ENCODE measurements at regions not wholly inside any gene's neighbourhood (a gene's known extent, or its start where the extent isn't known, plus 50 kb on each side); places are given as distances from the start of the nearest gene placed in this dataset.
"Not testable (repeated sequence)": the region's sequence is repeated elsewhere in the genome, so short reads cannot be mapped to it uniquely, and the experiment has no call there.

- DNase-seq = no peak
- Histone ChIP-seq H3K27ac (no peak overlapping the region), H3K4me1 (no peaks in the 10 kb centered on the region), H3K27me3 (no peaks in the 10 kb centered on the region), H3K4me3 (no peak overlapping the region), H3K9me3 (no peaks in the 10 kb centered on the region), H3K36me3 (no peaks in the 10 kb centered on the region)
- intact Hi-C loops (cut with DNase I) = no loop called here
- TF ChIP-seq CTCF (IDR thresholded peaks at IDR 0.05) = no peak
- ATAC-seq = no peak
Measured at GRCh38 chr13:38452656-38453055, 103.0 kb downstream of the UFM1 start.

- no peak for TF ChIP-seq CTCF (IDR thresholded peaks at IDR 0.05)
- Histone ChIP-seq H3K4me3 (no peak overlapping the region), H3K36me3 (no peaks in the 10 kb centered on the region), H3K4me1 (no peaks in the 10 kb centered on the region), H3K27ac (no peak overlapping the region), H3K27me3 (no peaks in the 10 kb centered on the region), H3K9me3 (no peaks in the 10 kb centered on the region)
- DNase-seq (no peak), ATAC-seq (no peak)
- intact Hi-C loops (cut with DNase I) = no loop called here
Measured at GRCh38 chr13:38462605-38463004, 113.0 kb downstream of the UFM1 start.

- intact Hi-C loops (cut with DNase I) = no loop called here
- no peaks in the 10 kb centered on the region for H3K9me3 ChIP-seq
- no peaks in the 10 kb centered on the region for H3K27me3 ChIP-seq
- H3K36me3 ChIP-seq = no peaks in the 10 kb centered on the region
- no peaks in the 10 kb centered on the region for H3K4me1 ChIP-seq
- no peak overlapping the region for H3K27ac ChIP-seq
- DNase-seq (no peak), ATAC-seq (no peak)
- no peak overlapping the region for H3K4me3 ChIP-seq
- TF ChIP-seq CTCF (IDR thresholded peaks at IDR 0.05) = no peak
Measured at GRCh38 chr13:38463048-38463447, 113.4 kb downstream of the UFM1 start.

- H3K36me3 ChIP-seq; ATAC-seq; DNase-seq; H3K4me1 ChIP-seq; intact Hi-C loops (cut with DNase I); H3K27ac ChIP-seq; H3K27me3 ChIP-seq; H3K9me3 ChIP-seq; H3K4me3 ChIP-seq: not testable (repeated sequence)
Measured at GRCh38 chr13:38472411-38472810, 122.8 kb downstream of the UFM1 start.

GRCh38 chr13:38473305-38473704 is 123.7 kb downstream of the UFM1 start:
- DNase-seq (no peak), ATAC-seq (no peak)
- TF ChIP-seq CTCF (IDR thresholded peaks at IDR 0.05) = no peak
- H3K27me3 ChIP-seq = no peaks in the 10 kb centered on the region
- no peaks in the 10 kb centered on the region for H3K4me1 ChIP-seq
- H3K36me3 ChIP-seq = no peaks in the 10 kb centered on the region
- no peak overlapping the region for H3K4me3 ChIP-seq
- H3K9me3 ChIP-seq = no peaks in the 10 kb centered on the region
- intact Hi-C loops (cut with DNase I) = no loop called here
- H3K27ac ChIP-seq = no peak overlapping the region

- intact Hi-C loops (cut with DNase I) = no loop called here
- Histone ChIP-seq H3K4me3 (no peak overlapping the region), H3K4me1 (no peaks in the 10 kb centered on the region), H3K27me3 (no peaks in the 10 kb centered on the region), H3K27ac (no peak overlapping the region), H3K36me3 (no peaks in the 10 kb centered on the region), H3K9me3 (no peaks in the 10 kb centered on the region)
- DNase-seq = no peak
- ATAC-seq = no peak
- TF ChIP-seq CTCF (IDR thresholded peaks at IDR 0.05) = no peak
Measured at GRCh38 chr13:38477676-38478075, 128.0 kb downstream of the UFM1 start.
